NB4 (cell line): ENCODE measurements at regions not wholly inside any gene's neighbourhood (a gene's known extent, or its start where the extent isn't known, plus 50 kb on each side); places are given as distances from the start of the nearest gene placed in this dataset.

Source experiments
- MYC ChIP-seq: IDR thresholded peaks from 2 replicates; pipeline ENCODE4 v1.6.1; 2011; ENCODE audit warnings: low read depth, low read length
- POLR2A ChIP-seq: IDR thresholded peaks from 2 replicates; pipeline ENCODE4 v1.6.1; 2011; ENCODE audit warnings: mild to moderate bottlenecking; ENCODE audit not compliant: insufficient read length; ENCODE audit errors: extremely low read depth
- TF ChIP-seq, protein P1 (sequence below): IDR thresholded peaks from one replicate; pipeline ENCODE4 v1.5.1; 2012; ENCODE audit warnings: low read depth, low read length

DNA sequence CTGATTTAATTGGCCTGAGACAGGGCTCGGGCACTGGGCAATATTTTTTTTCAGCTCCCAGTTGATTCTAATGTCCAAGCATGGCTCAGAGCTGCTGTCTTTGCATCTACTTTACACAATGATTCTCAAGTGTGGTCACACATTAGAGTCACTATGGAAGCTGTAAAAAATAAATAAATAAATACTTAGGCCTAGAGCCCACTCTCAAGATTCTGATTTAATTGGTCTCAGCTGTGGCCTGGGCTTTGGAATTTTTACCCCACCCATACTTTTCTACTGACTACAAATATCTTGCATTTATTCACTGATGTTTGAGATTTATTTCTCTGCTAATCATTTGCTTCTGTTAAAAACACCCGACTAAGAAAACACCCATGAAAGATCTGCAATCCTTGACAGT is 145.7 kb upstream of the SRD5A2 start:
- no peak for TF ChIP-seq POLR2A
- TF ChIP-seq, protein P1, sequence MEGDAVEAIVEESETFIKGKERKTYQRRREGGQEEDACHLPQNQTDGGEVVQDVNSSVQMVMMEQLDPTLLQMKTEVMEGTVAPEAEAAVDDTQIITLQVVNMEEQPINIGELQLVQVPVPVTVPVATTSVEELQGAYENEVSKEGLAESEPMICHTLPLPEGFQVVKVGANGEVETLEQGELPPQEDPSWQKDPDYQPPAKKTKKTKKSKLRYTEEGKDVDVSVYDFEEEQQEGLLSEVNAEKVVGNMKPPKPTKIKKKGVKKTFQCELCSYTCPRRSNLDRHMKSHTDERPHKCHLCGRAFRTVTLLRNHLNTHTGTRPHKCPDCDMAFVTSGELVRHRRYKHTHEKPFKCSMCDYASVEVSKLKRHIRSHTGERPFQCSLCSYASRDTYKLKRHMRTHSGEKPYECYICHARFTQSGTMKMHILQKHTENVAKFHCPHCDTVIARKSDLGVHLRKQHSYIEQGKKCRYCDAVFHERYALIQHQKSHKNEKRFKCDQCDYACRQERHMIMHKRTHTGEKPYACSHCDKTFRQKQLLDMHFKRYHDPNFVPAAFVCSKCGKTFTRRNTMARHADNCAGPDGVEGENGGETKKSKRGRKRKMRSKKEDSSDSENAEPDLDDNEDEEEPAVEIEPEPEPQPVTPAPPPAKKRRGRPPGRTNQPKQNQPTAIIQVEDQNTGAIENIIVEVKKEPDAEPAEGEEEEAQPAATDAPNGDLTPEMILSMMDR: no peak
- no peak for TF ChIP-seq MYC
